ENCODE measurements at regions not wholly inside any gene's neighbourhood (a gene's known extent, or its start where the extent isn't known, plus 50 kb on each side); places are given as distances from the start of the nearest gene placed in this dataset.

DNA sequence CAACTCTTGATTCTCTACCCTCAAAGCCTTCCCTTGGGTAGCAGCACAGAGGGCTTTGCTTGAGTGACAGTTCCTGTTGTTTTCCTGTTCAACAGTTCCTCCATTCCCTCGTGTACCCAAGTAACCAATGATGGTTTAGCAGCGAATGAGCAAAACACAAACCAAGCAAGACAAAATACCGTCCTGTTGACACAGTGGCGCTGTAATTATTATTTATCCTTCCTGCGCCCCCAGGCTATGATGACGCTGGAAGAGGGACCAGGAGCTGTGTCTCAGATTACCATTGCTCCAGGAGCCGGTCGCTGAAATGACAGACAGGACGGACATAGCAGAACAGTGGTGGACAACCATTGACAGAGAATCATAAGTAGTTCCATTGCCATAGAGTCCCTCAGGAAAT, 154.8 kb downstream of the GADD45G start:
- TF ChIP-seq, protein P1, sequence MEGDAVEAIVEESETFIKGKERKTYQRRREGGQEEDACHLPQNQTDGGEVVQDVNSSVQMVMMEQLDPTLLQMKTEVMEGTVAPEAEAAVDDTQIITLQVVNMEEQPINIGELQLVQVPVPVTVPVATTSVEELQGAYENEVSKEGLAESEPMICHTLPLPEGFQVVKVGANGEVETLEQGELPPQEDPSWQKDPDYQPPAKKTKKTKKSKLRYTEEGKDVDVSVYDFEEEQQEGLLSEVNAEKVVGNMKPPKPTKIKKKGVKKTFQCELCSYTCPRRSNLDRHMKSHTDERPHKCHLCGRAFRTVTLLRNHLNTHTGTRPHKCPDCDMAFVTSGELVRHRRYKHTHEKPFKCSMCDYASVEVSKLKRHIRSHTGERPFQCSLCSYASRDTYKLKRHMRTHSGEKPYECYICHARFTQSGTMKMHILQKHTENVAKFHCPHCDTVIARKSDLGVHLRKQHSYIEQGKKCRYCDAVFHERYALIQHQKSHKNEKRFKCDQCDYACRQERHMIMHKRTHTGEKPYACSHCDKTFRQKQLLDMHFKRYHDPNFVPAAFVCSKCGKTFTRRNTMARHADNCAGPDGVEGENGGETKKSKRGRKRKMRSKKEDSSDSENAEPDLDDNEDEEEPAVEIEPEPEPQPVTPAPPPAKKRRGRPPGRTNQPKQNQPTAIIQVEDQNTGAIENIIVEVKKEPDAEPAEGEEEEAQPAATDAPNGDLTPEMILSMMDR (IDR thresholded peaks at IDR 0.05): no peak
- TF ChIP-seq POLR2A (IDR thresholded peaks at IDR 0.05): no peak
